Activated CD4-positive, alpha-beta T cell treated with anti-CD3 and anti-CD28 coated beads, Interleukin-2, amount 10 ng/mL, durations not matched to agents 7 days and 5 days (primary cell): ENCODE measurements at regions not wholly inside any gene's neighbourhood (a gene's known extent, or its start where the extent isn't known, plus 50 kb on each side); places are given as distances from the start of the nearest gene placed in this dataset.

Experiments
- CTCF ChIA-PET: fragments of 350-600 bp; sonication (Branson Sonifier 250); formaldehyde crosslinking; loops from one replicate; lab custom pipeline; 2021; ENCODE audit warnings: antibody characterized with exemption; lab: Charles Lee
- POLR2A ChIA-PET: fragments of 350-600 bp; sonication (Branson Sonifier 250); formaldehyde crosslinking; loops from one replicate; lab custom pipeline; 2021; ENCODE audit warnings: antibody characterized with exemption; lab: Charles Lee
- DNase-seq: peaks from one replicate; pipeline ENCODE4 v3.0.0-alpha.2; 2020
- H3K27ac Mint-ChIP-seq: one replicate; pipeline ENCODE4 v1.8.0; 2021; ENCODE audit warnings: mild to moderate bottlenecking, moderate library complexity, mixed read lengths
- H3K27me3 Mint-ChIP-seq: one replicate; pipeline ENCODE4 v1.8.0; 2021; ENCODE audit warnings: mixed read lengths
- H3K36me3 Mint-ChIP-seq: one replicate; pipeline ENCODE4 v1.8.0; 2021; ENCODE audit warnings: low read depth, mixed read lengths
- H3K4me1 Mint-ChIP-seq: one replicate; pipeline ENCODE4 v1.8.0; 2021; ENCODE audit warnings: mixed read lengths
- H3K4me3 Mint-ChIP-seq: one replicate; pipeline ENCODE4 v1.8.0; 2021; ENCODE audit warnings: mild to moderate bottlenecking, moderate library complexity, mixed read lengths
- H3K9me3 Mint-ChIP-seq: one replicate; pipeline ENCODE4 v1.8.0; 2021; ENCODE audit warnings: mixed read lengths

GRCh38 chr6:1257778-1258177, 54.1 kb upstream of the FOXQ1 start:
- POLR2A ChIA-PET, result no interaction called here
- Mint-ChIP-seq H3K36me3 (no peaks in the 10 kb centered on the region), H3K27me3 (peaks cover 1% of the 10 kb centered on the region), H3K4me3 (no peak overlapping the region), H3K27ac (no peak overlapping the region), H3K4me1 (no peaks in the 10 kb centered on the region), H3K9me3 (no peaks in the 10 kb centered on the region)
- no peak for DNase-seq
- CTCF ChIA-PET, result no interaction called here

GRCh38 chr6:1256435-1257008, 55.4 kb upstream of the FOXQ1 start:
- peaks cover 1% of the 10 kb centered on the region for H3K27me3 Mint-ChIP-seq
- no peaks in the 10 kb centered on the region for H3K36me3 Mint-ChIP-seq
- H3K9me3 Mint-ChIP-seq, result no peaks in the 10 kb centered on the region
- POLR2A ChIA-PET, result no interaction called here
- no peak for DNase-seq
- CTCF ChIA-PET, result interaction anchor here (0.6 kb wide), 1 partner anchor 41 kb away, joined by 4 read pairs; no protein-coding TSS in a partner anchor
- H3K4me1 Mint-ChIP-seq, result no peaks in the 10 kb centered on the region
- H3K4me3 Mint-ChIP-seq, result no peak overlapping the region
- no peak overlapping the region for H3K27ac Mint-ChIP-seq

GRCh38 chr6:1255636-1256365, 56.1 kb upstream of the FOXQ1 start:
- DNase-seq, result no peak
- ChIA-PET POLR2A (no interaction called here), CTCF (no interaction called here)
- Mint-ChIP-seq H3K4me3 (no peak overlapping the region), H3K36me3 (no peaks in the 10 kb centered on the region), H3K27ac (no peak overlapping the region), H3K9me3 (no peaks in the 10 kb centered on the region), H3K27me3 (peaks cover 1% of the 10 kb centered on the region), H3K4me1 (no peaks in the 10 kb centered on the region)

- H3K4me1 Mint-ChIP-seq, result no peaks in the 10 kb centered on the region
- ChIA-PET POLR2A (no interaction called here), CTCF (no interaction called here)
- H3K4me3 Mint-ChIP-seq, result no peak overlapping the region
- no peaks in the 10 kb centered on the region for H3K36me3 Mint-ChIP-seq
- H3K9me3 Mint-ChIP-seq, result no peaks in the 10 kb centered on the region
- peaks cover 12% of the 10 kb centered on the region for H3K27me3 Mint-ChIP-seq
- no peak overlapping the region for H3K27ac Mint-ChIP-seq
- DNase-seq, result no peak
Observed at GRCh38 chr6:1254326-1254725, 57.6 kb upstream of the FOXQ1 start.

- ChIA-PET POLR2A (no interaction called here), CTCF (no interaction called here)
- Mint-ChIP-seq H3K9me3 (no peaks in the 10 kb centered on the region), H3K27ac (no peak overlapping the region), H3K36me3 (no peaks in the 10 kb centered on the region), H3K4me3 (no peak overlapping the region), H3K27me3 (peaks cover 15% of the 10 kb centered on the region), H3K4me1 (no peaks in the 10 kb centered on the region)
- DNase-seq, result no peak
Observed at GRCh38 chr6:1253816-1254215, 58.1 kb upstream of the FOXQ1 start.

- no peaks in the 10 kb centered on the region for H3K36me3 Mint-ChIP-seq
- no peak overlapping the region for H3K27ac Mint-ChIP-seq
- H3K4me3 Mint-ChIP-seq, result no peak overlapping the region
- no peaks in the 10 kb centered on the region for H3K4me1 Mint-ChIP-seq
- H3K9me3 Mint-ChIP-seq, result no peaks in the 10 kb centered on the region
- ChIA-PET CTCF (no interaction called here), POLR2A (no interaction called here)
- H3K27me3 Mint-ChIP-seq, result peaks cover 19% of the 10 kb centered on the region
- no peak for DNase-seq
Observed at GRCh38 chr6:1251198-1252155, 60.4 kb upstream of the FOXQ1 start.

GRCh38 chr6:1250489-1251197, 61.3 kb upstream of the FOXQ1 start:
- POLR2A ChIA-PET, result no interaction called here
- CTCF ChIA-PET, result no interaction called here
- H3K36me3 Mint-ChIP-seq, result no peaks in the 10 kb centered on the region

GRCh38 chr6:1247894-1248293, 64.0 kb upstream of the FOXQ1 start:
- ChIA-PET CTCF (no interaction called here), POLR2A (no interaction called here)
- Mint-ChIP-seq H3K4me3 (no peak overlapping the region), H3K27me3 (peaks cover 18% of the 10 kb centered on the region), H3K9me3 (no peaks in the 10 kb centered on the region), H3K36me3 (no peaks in the 10 kb centered on the region), H3K4me1 (no peaks in the 10 kb centered on the region), H3K27ac (no peak overlapping the region)
- no peak for DNase-seq

More at GRCh38 chr6:1250489-1251197, 61.3 kb upstream of the FOXQ1 start:
- H3K4me1 Mint-ChIP-seq, result no peaks in the 10 kb centered on the region
- no peaks in the 10 kb centered on the region for H3K9me3 Mint-ChIP-seq
- no peak overlapping the region for H3K4me3 Mint-ChIP-seq
- no peak for DNase-seq
- peaks cover 19% of the 10 kb centered on the region for H3K27me3 Mint-ChIP-seq
- no peak overlapping the region for H3K27ac Mint-ChIP-seq

GRCh38 chr6:1247056-1247455, 64.8 kb upstream of the FOXQ1 start:
- Mint-ChIP-seq H3K4me1 (no peaks in the 10 kb centered on the region), H3K36me3 (no peaks in the 10 kb centered on the region), H3K27me3 (peaks cover 18% of the 10 kb centered on the region), H3K27ac (no peak overlapping the region), H3K4me3 (no peak overlapping the region), H3K9me3 (no peaks in the 10 kb centered on the region)
- CTCF ChIA-PET, result no interaction called here
- DNase-seq, result no peak
- POLR2A ChIA-PET, result no interaction called here

GRCh38 chr6:1244941-1245340, 67.0 kb upstream of the FOXQ1 start:
- CTCF ChIA-PET, result no interaction called here
- POLR2A ChIA-PET, result no interaction called here
- no peak for DNase-seq
- peaks cover 11% of the 10 kb centered on the region for H3K27me3 Mint-ChIP-seq
- no peaks in the 10 kb centered on the region for H3K4me1 Mint-ChIP-seq
- H3K27ac Mint-ChIP-seq, result no peak overlapping the region
- H3K9me3 Mint-ChIP-seq, result no peaks in the 10 kb centered on the region
- H3K4me3 Mint-ChIP-seq, result no peak overlapping the region
- H3K36me3 Mint-ChIP-seq, result no peaks in the 10 kb centered on the region

GRCh38 chr6:1244278-1244677, 67.6 kb upstream of the FOXQ1 start:
- Mint-ChIP-seq H3K4me3 (no peak overlapping the region), H3K27ac (no peak overlapping the region), H3K4me1 (no peaks in the 10 kb centered on the region), H3K27me3 (peaks cover 6% of the 10 kb centered on the region), H3K36me3 (no peaks in the 10 kb centered on the region), H3K9me3 (no peaks in the 10 kb centered on the region)
- POLR2A ChIA-PET, result no interaction called here
- DNase-seq, result no peak
- CTCF ChIA-PET, result no interaction called here

GRCh38 chr6:1242446-1242845, 69.5 kb upstream of the FOXQ1 start:
- CTCF ChIA-PET, result no interaction called here

More at GRCh38 chr6:1242446-1242845, 69.5 kb upstream of the FOXQ1 start:
- Mint-ChIP-seq H3K27me3 (no peaks in the 10 kb centered on the region), H3K4me3 (no peak overlapping the region), H3K36me3 (no peaks in the 10 kb centered on the region), H3K27ac (no peak overlapping the region), H3K4me1 (no peaks in the 10 kb centered on the region), H3K9me3 (no peaks in the 10 kb centered on the region)
- DNase-seq, result no peak
- POLR2A ChIA-PET, result no interaction called here
